GM12878 (cell line): ENCODE measurements at regions not wholly inside any gene's neighbourhood (a gene's known extent, or its start where the extent isn't known, plus 50 kb on each side); places are given as distances from the start of the nearest gene placed in this dataset.

Experiments
- ATAC-seq: fragments of 200-7000 bp; cut with Tn5 transposase; 3 replicates; pipeline ENCODE4 v1.9.1; 2020; ENCODE audit warnings: mild to moderate bottlenecking, moderate library complexity
- BruUV-seq: library from RNA; stranded (reverse); fragments of 400-500 nt; replicated peaks from 2 replicates; lab custom pipeline; 2021; lab: Mats Ljungman, UMichigan
- CTCF ChIA-PET: fragments of 300-600 bp; sonication (Branson Sonifier 250); formaldehyde crosslinking; extraction: SDS; loops from one replicate; lab custom pipeline; 2021; ENCODE audit warnings: inconsistent platforms; lab: Yijun Ruan, JAX
- POLR2A ChIA-PET: fragments of 350-600 bp; formaldehyde crosslinking; extraction: SDS; loops from one replicate; lab custom pipeline; 2021; ENCODE audit warnings: inconsistent platforms; lab: Charles Lee
- RAD21 ChIA-PET: fragments of 300-600 bp; sonication (Branson Sonifier 250); formaldehyde crosslinking; loops from one replicate; lab custom pipeline; 2023; ENCODE audit warnings: antibody characterized with exemption; ENCODE audit not compliant: unreplicated experiment; lab: Charles Lee
- SMC1A ChIA-PET: fragments of 300-600 bp; sonication (Branson Sonifier 250); formaldehyde crosslinking; loops from one replicate; lab custom pipeline; 2023; ENCODE audit not compliant: unreplicated experiment, uncharacterized antibody; lab: Charles Lee
- DNase-seq: peaks from one replicate; pipeline ENCODE4 v3.0.0-alpha.2; 2011; ENCODE audit warnings: low read depth, low spot score
- FAIRE-seq: peaks from 3 replicates; lab custom pipeline; 2011; peaks lifted over from hg19 to GRCh38; lab: Jason Lieb, UNC
- H2AFZ ChIP-seq: 2 replicates; pipeline ENCODE4 v1.6.0; 2011; ENCODE audit warnings: low read depth, low read length, control low read depth; ENCODE audit not compliant: control insufficient read depth
- H3K27ac ChIP-seq: 2 replicates; pipeline ENCODE4 v1.5.1; 2011; ENCODE audit warnings: control low read depth; ENCODE audit not compliant: control insufficient read depth, insufficient read depth
- H3K27me3 ChIP-seq, 2 experiments: replicated peaks in 1 of 2; 2 replicates each; pipeline versions ENCODE4 v1.6.0 to v1.6.1; 2011; ENCODE audit warnings: low read length in 1 of 2; ENCODE audit not compliant: control insufficient read depth in 2 of 2, insufficient read depth in 2 of 2
- H3K36me3 ChIP-seq, 2 experiments: 2 replicates each; pipeline ENCODE4 v1.5.1; 2011; ENCODE audit warnings: low read length in 1 of 2; ENCODE audit not compliant: control insufficient read depth in 2 of 2, insufficient read depth in 2 of 2
- H3K4me1 ChIP-seq: 2 replicates; pipeline ENCODE4 v1.6.1; 2011; ENCODE audit warnings: mild to moderate bottlenecking, low read length, moderate library complexity, mixed read lengths; ENCODE audit not compliant: control insufficient read depth, insufficient read depth
- H3K4me2 ChIP-seq: 2 replicates; pipeline ENCODE4 v1.6.0; 2011; ENCODE audit warnings: control low read depth; ENCODE audit not compliant: control insufficient read depth, insufficient read depth
- H3K4me3 ChIP-seq: fragments of 200-600 bp; sonication (generic); 2 replicates; pipeline ENCODE4 v1.5.1; 2016
- H3K79me2 ChIP-seq: 2 replicates; pipeline ENCODE4 v1.6.0; 2011; ENCODE audit warnings: low read length; ENCODE audit not compliant: control insufficient read depth, insufficient read depth
- H3K9ac ChIP-seq: 2 replicates; pipeline ENCODE4 v1.8.0; 2011; ENCODE audit warnings: low read length, control low read depth, mixed read lengths; ENCODE audit not compliant: control insufficient read depth, insufficient read depth
- H3K9me3 ChIP-seq: replicated peaks from 3 replicates; pipeline ENCODE4 v1.5.1; 2011; ENCODE audit warnings: mild to moderate bottlenecking, low read length; ENCODE audit not compliant: control insufficient read depth, insufficient read depth
- H4K20me1 ChIP-seq: 2 replicates; pipeline ENCODE4 v1.6.0; 2011; ENCODE audit not compliant: control insufficient read depth, insufficient read depth
- BHLHE40 ChIP-seq, 2 experiments: fragments of 450-650 bp in 1 of 2; IDR thresholded peaks; 2 replicates each; pipeline ENCODE4 v1.6.1; 2011 to 2017; ENCODE audit warnings: low read depth in 2 of 2, borderline replicate concordance in 1 of 2, improper control_type of control experiment in 1 of 2, low read length in 1 of 2, mild to moderate bottlenecking in 1 of 2
- CREM ChIP-seq: IDR thresholded peaks from 2 replicates; pipeline ENCODE4 v1.6.1; 2014; ENCODE audit warnings: antibody characterized with exemption, low read depth
- EP300 ChIP-seq, 2 experiments: fragments of 150-350 bp in 1 of 2; IDR thresholded peaks; 2 replicates each; pipeline ENCODE4 v1.6.1; 2011 to 2012; ENCODE audit warnings: low read depth in 2 of 2, low read length in 2 of 2, borderline replicate concordance in 1 of 2, improper control_type of control experiment in 1 of 2, inconsistent platforms in 1 of 2; ENCODE audit not compliant: control insufficient read depth in 1 of 2
- KDM1A ChIP-seq: fragments of 200-600 bp; sonication (generic); IDR thresholded peaks from 2 replicates; pipeline ENCODE4 v1.6.1; 2016; ENCODE audit warnings: borderline replicate concordance
- MTA3 ChIP-seq: IDR thresholded peaks from 2 replicates; pipeline ENCODE4 v1.6.1; 2012; ENCODE audit warnings: low read length, inconsistent platforms, borderline replicate concordance
- NR2C2 ChIP-seq: IDR thresholded peaks from 2 replicates; pipeline ENCODE4 v1.6.1; 2011; ENCODE audit warnings: borderline replicate concordance, low read depth; ENCODE audit not compliant: control insufficient read depth, insufficient read length
- POLR2A ChIP-seq: IDR thresholded peaks from 2 replicates; pipeline ENCODE4 v1.6.1; 2011; ENCODE audit warnings: low read depth, mild to moderate bottlenecking, low read length
- RELB ChIP-seq: fragments of 450-650 bp; IDR thresholded peaks from 2 replicates; pipeline ENCODE4 v1.6.1; 2017; ENCODE audit warnings: low read depth, mild to moderate bottlenecking, moderate library complexity
- SREBF1 ChIP-seq: IDR thresholded peaks from 2 replicates; pipeline ENCODE4 v1.6.1; 2012; ENCODE audit warnings: mild to moderate bottlenecking, low read length
- TCF7 ChIP-seq: IDR thresholded peaks from 2 replicates; pipeline ENCODE4 v1.6.1; 2014; ENCODE audit warnings: antibody characterized with exemption, borderline replicate concordance
- YBX1 ChIP-seq: fragments of 450-650 bp; IDR thresholded peaks from 2 replicates; pipeline ENCODE4 v1.6.1; 2016; ENCODE audit warnings: antibody characterized with exemption
- ZNF207 ChIP-seq: fragments of 450-650 bp; IDR thresholded peaks from 2 replicates; pipeline ENCODE4 v1.6.1; 2014; ENCODE audit warnings: antibody characterized with exemption, mild to moderate bottlenecking, borderline replicate concordance
- WGBS: methylation state at CpG from one replicate; pipeline ENCODE4 v1.1.6; 2016; ENCODE audit warnings: low lambda C conversion rate; ENCODE audit not compliant: insufficient replicate concordance, insufficient coverage; ENCODE audit errors: missing lambda C conversion rate; 5-methylcytosine and 5-hydroxymethylcytosine counted together
- in situ Hi-C: fragments of 300-500 bp; cut with MboI; formaldehyde crosslinking; loops from 9 replicates; pipeline ENCODE4 v1.14.3; 2018; ENCODE audit warnings: mixed read lengths
- intact Hi-C: fragments of 100-400 bp; cut with micrococcal nuclease; formaldehyde crosslinking; loops from one replicate; pipeline ENCODE4 v1.14.2; 2022; ENCODE audit not compliant: unreplicated experiment
- TF ChIP-seq, protein P1 (sequence below): fragments of 450-650 bp; IDR thresholded peaks from 2 replicates; pipeline ENCODE4 v1.6.1; 2018; ENCODE audit warnings: mild to moderate bottlenecking, low read depth, moderate library complexity; ENCODE audit not compliant: partially characterized antibody

DNA sequence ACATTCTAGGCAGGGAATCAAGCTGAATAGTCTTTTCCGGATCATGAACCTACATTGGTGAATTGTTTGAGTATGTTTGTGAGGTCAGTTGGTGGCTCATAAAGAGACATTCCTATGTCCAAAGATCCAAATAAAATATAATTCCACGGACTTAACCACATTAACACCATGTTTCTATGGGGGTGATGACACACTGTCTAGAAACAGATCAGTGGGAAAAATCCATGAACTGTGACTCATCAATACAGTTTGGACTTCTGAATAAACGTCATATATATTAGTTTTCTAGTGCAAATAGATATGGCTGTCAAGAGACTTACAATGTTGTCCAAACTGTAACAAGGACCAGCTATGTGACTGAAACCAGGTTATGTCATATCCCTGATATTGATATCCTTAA is 509.9 kb upstream of the TYRP1 start:
- in situ Hi-C loops = no loop called here
- no peak overlapping the region for H3K4me2 ChIP-seq
- DNase-seq (no peak), FAIRE-seq (no peak), ATAC-seq (no peak)
- H3K79me2 ChIP-seq = no peaks in the 10 kb centered on the region
- BruUV-seq = no TSS peak
- intact Hi-C loops = no loop called here
- H3K36me3 ChIP-seq = no peaks in the 10 kb centered on the region
- no peaks in the 10 kb centered on the region for H3K4me1 ChIP-seq
- ChIA-PET RAD21 (no interaction called here), POLR2A (no interaction called here), SMC1A (no interaction called here), CTCF (no interaction called here)
- H3K27me3 ChIP-seq = no peaks in the 10 kb centered on the region
- no peaks in the 10 kb centered on the region for H4K20me1 ChIP-seq
- H3K4me3 ChIP-seq = no peak overlapping the region
- H2AFZ ChIP-seq = no peak overlapping the region
- no peak overlapping the region for H3K9ac ChIP-seq
- no peak overlapping the region for H3K27ac ChIP-seq
- TF ChIP-seq MTA3 (no peak), RELB (no peak), KDM1A (no peak), CREM (no peak), ZNF207 (no peak), YBX1 (no peak), EP300 (IDR thresholded peaks at IDR 0.05; ENCODE audit: borderline replicate concordance in 1 of 2, control insufficient read depth in 1 of 2, low read depth in 2 of 2, low read length in 2 of 2) (no peak), POLR2A (no peak), TCF7 (no peak), NR2C2 (no peak), BHLHE40 (IDR thresholded peaks at IDR 0.05; ENCODE audit: borderline replicate concordance in 1 of 2, low read depth in 2 of 2, low read length in 1 of 2) (no peak), SREBF1 (no peak)
- TF ChIP-seq, protein P1, sequence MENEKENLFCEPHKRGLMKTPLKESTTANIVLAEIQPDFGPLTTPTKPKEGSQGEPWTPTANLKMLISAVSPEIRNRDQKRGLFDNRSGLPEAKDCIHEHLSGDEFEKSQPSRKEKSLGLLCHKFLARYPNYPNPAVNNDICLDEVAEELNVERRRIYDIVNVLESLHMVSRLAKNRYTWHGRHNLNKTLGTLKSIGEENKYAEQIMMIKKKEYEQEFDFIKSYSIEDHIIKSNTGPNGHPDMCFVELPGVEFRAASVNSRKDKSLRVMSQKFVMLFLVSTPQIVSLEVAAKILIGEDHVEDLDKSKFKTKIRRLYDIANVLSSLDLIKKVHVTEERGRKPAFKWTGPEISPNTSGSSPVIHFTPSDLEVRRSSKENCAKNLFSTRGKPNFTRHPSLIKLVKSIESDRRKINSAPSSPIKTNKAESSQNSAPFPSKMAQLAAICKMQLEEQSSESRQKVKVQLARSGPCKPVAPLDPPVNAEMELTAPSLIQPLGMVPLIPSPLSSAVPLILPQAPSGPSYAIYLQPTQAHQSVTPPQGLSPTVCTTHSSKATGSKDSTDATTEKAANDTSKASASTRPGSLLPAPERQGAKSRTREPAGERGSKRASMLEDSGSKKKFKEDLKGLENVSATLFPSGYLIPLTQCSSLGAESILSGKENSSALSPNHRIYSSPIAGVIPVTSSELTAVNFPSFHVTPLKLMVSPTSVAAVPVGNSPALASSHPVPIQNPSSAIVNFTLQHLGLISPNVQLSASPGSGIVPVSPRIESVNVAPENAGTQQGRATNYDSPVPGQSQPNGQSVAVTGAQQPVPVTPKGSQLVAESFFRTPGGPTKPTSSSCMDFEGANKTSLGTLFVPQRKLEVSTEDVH = no peak
- no peaks in the 10 kb centered on the region for H3K9me3 ChIP-seq
- 0% methylated on average over 3 of the region's 3 CpGs for WGBS
